GM13977 (cell line): ENCODE measurements at regions not wholly inside any gene's neighbourhood (a gene's known extent, or its start where the extent isn't known, plus 50 kb on each side); places are given as distances from the start of the nearest gene placed in this dataset.

ENCODE experiments used
- DNase-seq: peaks from one replicate; pipeline ENCODE4 v3.0.0; 2012; ENCODE audit warnings: low spot score
- CTCF ChIP-seq: IDR thresholded peaks from 2 replicates; pipeline ENCODE4 v1.5.1; 2012; ENCODE audit warnings: mild to moderate bottlenecking, control low read depth; ENCODE audit not compliant: insufficient read depth; ENCODE audit errors: extremely low read depth, missing control alignments
- in situ Hi-C: fragments of 300-500 bp; cut with MboI; formaldehyde crosslinking; loops from one replicate; pipeline ENCODE4 v1.12.0; 2022; ENCODE audit warnings: low sequenced_read_pairs, low pct_unique_long_range_greater_than_20kb, mixed read lengths, inconsistent platforms; ENCODE audit not compliant: unreplicated experiment

- no peak for TF ChIP-seq CTCF
- no peak for DNase-seq
- in situ Hi-C loops = no loop called here
These were observed 298.6 kb upstream of the ADAMTS5 start for GRCh38 chr21:27265492-27265891.

- no peak for TF ChIP-seq CTCF
- DNase-seq = no peak
- in situ Hi-C loops = no loop called here
These were observed 294.8 kb upstream of the ADAMTS5 start for GRCh38 chr21:27261676-27262075.

DNA sequence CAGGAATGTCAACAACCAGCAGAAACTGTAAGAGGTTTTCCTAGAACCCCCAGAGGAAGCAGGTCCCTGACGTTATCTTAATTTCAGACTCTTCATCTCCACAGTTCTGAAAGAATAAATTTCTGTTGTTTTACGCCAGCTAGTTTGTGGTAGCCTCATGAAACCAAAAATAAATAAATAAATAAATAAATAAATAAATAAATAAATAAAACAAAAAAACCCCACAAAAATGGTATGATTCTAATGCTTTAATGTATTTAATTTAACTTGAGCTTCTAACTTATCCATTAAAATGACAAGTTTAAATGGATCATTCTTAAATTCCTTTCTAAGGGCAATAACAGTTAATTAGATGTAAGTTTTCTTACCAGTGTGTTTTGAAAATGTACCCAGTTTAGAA lies 293.8 kb upstream of the ADAMTS5 start:
- in situ Hi-C loops = no loop called here
- no peak for DNase-seq
- TF ChIP-seq CTCF = no peak

DNA sequence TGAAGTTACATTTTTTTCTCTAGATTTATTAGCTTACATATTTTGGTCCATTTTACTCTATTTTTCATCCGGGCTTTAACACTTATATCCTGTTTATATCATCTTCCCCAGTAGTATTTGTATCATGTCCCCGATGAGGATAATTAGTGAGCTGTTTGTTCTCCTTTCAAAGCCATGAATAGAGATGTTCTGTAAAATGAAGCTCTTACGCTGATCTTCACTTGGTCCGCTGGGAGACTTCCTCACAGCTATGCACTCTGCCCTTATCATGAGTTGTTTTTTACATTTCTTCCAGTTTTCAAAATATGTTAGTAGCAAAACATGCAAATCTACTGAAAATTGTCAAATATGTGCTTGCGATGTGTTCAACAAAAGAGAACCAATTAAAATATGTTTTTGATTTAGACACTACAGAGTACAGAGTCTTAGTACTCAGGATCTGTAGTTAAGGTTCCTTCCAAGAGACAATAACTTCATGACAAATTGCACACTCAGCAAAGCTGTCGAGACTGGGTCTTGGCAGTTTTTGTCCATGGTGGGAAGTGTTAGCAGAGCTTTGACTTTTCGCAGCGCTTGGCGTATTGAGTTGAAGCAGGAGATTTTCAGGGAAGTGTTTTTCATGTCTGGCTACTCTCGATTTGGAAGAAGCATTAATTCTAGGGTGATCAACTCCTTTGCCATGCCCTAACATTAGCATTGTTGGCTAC lies 292.0 kb upstream of the ADAMTS5 start:
- in situ Hi-C loops = no loop called here
- no peak for TF ChIP-seq CTCF
- DNase-seq = no peak

DNA sequence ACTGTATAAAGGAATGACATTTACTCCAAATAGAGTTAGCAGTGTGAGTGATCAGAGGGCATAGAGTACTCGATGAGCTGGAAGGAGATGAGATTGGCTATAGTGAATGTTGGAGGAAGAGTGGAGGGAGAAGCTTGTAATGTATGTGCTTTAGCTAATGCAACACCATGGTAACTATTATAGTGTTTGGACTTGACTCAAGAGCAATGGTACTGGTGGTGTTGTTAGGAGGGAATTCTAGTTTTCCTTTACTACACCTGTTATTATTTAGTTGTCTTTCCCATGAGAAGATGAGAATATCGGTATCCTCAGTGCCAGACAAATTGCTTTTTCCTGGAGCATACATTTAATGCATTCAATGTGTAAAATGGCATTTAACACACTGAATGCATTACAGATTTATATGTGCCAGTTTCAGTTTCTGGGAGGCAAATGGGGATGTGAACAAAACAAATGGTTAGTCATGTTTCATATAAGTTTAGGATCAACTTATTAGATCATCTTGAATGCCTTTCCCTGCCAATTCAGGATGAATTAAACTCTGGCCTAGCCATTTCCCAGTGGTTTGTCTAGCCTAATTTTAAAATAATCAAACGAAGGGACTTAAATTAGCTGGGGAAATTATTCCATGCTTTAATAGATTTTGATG lies 291.1 kb upstream of the ADAMTS5 start:
- DNase-seq = no peak
- in situ Hi-C loops = no loop called here

GRCh38 chr21:27257226-27257625 lies 290.3 kb upstream of the ADAMTS5 start:
- in situ Hi-C loops = no loop called here
- DNase-seq = no peak
- no peak for TF ChIP-seq CTCF

More for the DNA sequence above, 291.1 kb upstream of the ADAMTS5 start:
- TF ChIP-seq CTCF = no peak
